CD4-positive, CD25-positive, alpha-beta regulatory T cell (primary cell): ENCODE measurements at regions not wholly inside any gene's neighbourhood (a gene's known extent, or its start where the extent isn't known, plus 50 kb on each side); places are given as distances from the start of the nearest gene placed in this dataset.

ENCODE experiments used
- ATAC-seq, 2 donors: fragments of 150-1000 bp; cut with Tn5 transposase; one replicate each; pipeline ENCODE4 v1.10.0; 2021; ENCODE audit warnings: low read depth in 2 of 2, moderate number of reproducible peaks in 2 of 2, moderate library complexity in 1 of 2
- DNase-seq, 3 donors: peaks; one replicate each; pipeline versions ENCODE4 v3.0.0 to v3.0.0-alpha.2; 2012 to 2022; ENCODE audit warnings: mixed read lengths in 1 of 3
- H3K27ac ChIP-seq: one replicate; pipeline ENCODE4 v1.7.0; 2013; ENCODE audit warnings: mild to moderate bottlenecking, low read length; ENCODE audit not compliant: insufficient read depth, poor library complexity, severe bottlenecking
- H3K27me3 ChIP-seq: one replicate; pipeline ENCODE4 v1.7.0; 2013; ENCODE audit warnings: low read length; ENCODE audit not compliant: control insufficient read depth, insufficient read depth
- H3K36me3 ChIP-seq: one replicate; pipeline ENCODE4 v1.7.0; 2013; ENCODE audit warnings: mild to moderate bottlenecking, low read length, moderate library complexity; ENCODE audit not compliant: control insufficient read depth, insufficient read depth
- H3K4me1 ChIP-seq: 2 replicates; pipeline ENCODE4 v1.7.0; 2013; ENCODE audit warnings: mild to moderate bottlenecking, low read length; ENCODE audit not compliant: insufficient read depth, control insufficient read depth, poor library complexity, severe bottlenecking
- H3K4me3 ChIP-seq: one replicate; pipeline ENCODE4 v1.7.0; 2013; ENCODE audit warnings: low read depth, mild to moderate bottlenecking, low read length, moderate library complexity
- H3K9me3 ChIP-seq, 2 experiments: 1 replicate in 1 of 2; 2 replicates in 1 of 2; pipeline ENCODE4 v1.7.0; 2013; ENCODE audit warnings: low read length in 2 of 2, mild to moderate bottlenecking in 1 of 2, moderate library complexity in 1 of 2; ENCODE audit not compliant: control insufficient read depth in 2 of 2
- H3K27ac Mint-ChIP-seq, 3 donors: one replicate each; pipeline ENCODE4 v1.8.0; 2020 to 2022; ENCODE audit warnings: mild to moderate bottlenecking in 3 of 3, mixed read lengths in 3 of 3, moderate library complexity in 2 of 3
- H3K27me3 Mint-ChIP-seq: one replicate; pipeline ENCODE4 v1.8.0; 2022; ENCODE audit warnings: mild to moderate bottlenecking, mixed read lengths
- H3K36me3 Mint-ChIP-seq: one replicate; pipeline ENCODE4 v1.8.0; 2020; ENCODE audit warnings: mixed read lengths
- H3K4me1 Mint-ChIP-seq, 4 donors: one replicate each; pipeline ENCODE4 v1.8.0; 2020 to 2022; ENCODE audit warnings: mixed read lengths in 4 of 4, mild to moderate bottlenecking in 1 of 4
- H3K4me3 Mint-ChIP-seq, 4 donors: one replicate each; pipeline ENCODE4 v1.8.0; 2020 to 2022; ENCODE audit warnings: mild to moderate bottlenecking in 4 of 4, mixed read lengths in 4 of 4, moderate library complexity in 3 of 4
- H3K9me3 Mint-ChIP-seq, 7 donors: one replicate each; pipeline ENCODE4 v1.8.0; 2020 to 2022; ENCODE audit warnings: mixed read lengths in 7 of 7, mild to moderate bottlenecking in 3 of 7, moderate library complexity in 2 of 7

- Mint-ChIP-seq H3K9me3 (peaks cover 0 to 24% (median 9%) of the 10 kb centered on the region in 7 donors), H3K27me3 (no peaks in the 10 kb centered on the region), H3K36me3 (no peaks in the 10 kb centered on the region), H3K4me3 (no peak overlapping the region), H3K4me1 (no peaks in the 10 kb centered on the region), H3K27ac (no peak overlapping the region)
- Histone ChIP-seq H3K9me3 (peaks cover 2 to 11% of the 10 kb centered on the region in 2 experiments), H3K4me1 (no peaks in the 10 kb centered on the region), H3K4me3 (no peak overlapping the region), H3K27ac (no peak overlapping the region), H3K27me3 (no peaks in the 10 kb centered on the region), H3K36me3 (no peaks in the 10 kb centered on the region)
- no peak for DNase-seq
- ATAC-seq, result no peak
Measured at GRCh38 chr2:146295080-146295670, 1549.7 kb upstream of the ACVR2A start.

DNA sequence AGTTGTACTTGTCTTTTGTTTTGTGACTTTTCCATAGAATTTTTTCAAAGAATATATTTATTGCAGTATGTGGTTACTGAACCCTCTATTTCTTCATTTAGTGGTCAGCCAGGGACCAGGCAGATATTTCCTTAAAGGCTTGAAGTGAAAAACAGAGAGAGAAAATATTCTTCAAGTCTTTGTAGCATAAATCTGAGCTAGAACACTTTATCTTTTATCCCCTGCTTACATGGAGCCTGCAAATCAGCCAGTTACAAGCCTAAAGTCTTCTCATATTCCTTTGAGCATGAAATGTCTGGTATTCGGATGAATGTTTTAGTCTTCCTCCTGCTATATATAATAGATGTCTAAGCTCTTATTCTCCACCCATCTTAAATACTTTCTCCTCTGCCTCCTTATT, 1557.5 kb upstream of the ACVR2A start:
- Histone ChIP-seq H3K27ac (no peak overlapping the region), H3K4me1 (no peaks in the 10 kb centered on the region), H3K27me3 (no peaks in the 10 kb centered on the region), H3K36me3 (no peaks in the 10 kb centered on the region), H3K4me3 (no peak overlapping the region), H3K9me3 (peaks cover 0 to 8% of the 10 kb centered on the region in 2 experiments)
- Mint-ChIP-seq H3K9me3 (peaks cover 0 to 12% (median 7%) of the 10 kb centered on the region in 7 donors), H3K4me3 (no peak overlapping the region), H3K36me3 (no peaks in the 10 kb centered on the region), H3K27ac (no peak overlapping the region), H3K4me1 (no peaks in the 10 kb centered on the region), H3K27me3 (no peaks in the 10 kb centered on the region)
- DNase-seq, result no peak
- no peak for ATAC-seq

GRCh38 chr2:146278881-146279280, 1565.9 kb upstream of the ACVR2A start:
- H3K36me3 ChIP-seq, result no peaks in the 10 kb centered on the region
- no peak overlapping the region for H3K4me3 ChIP-seq
- peaks cover 0 to 9% (median 4%) of the 10 kb centered on the region in 7 donors for H3K9me3 Mint-ChIP-seq
- H3K27me3 ChIP-seq, result no peaks in the 10 kb centered on the region
- no peak for DNase-seq
- no peak overlapping the region for H3K4me3 Mint-ChIP-seq
- no peaks in the 10 kb centered on the region for H3K4me1 Mint-ChIP-seq
- ATAC-seq, result no peak
- no peak overlapping the region for H3K27ac ChIP-seq
- no peak overlapping the region for H3K27ac Mint-ChIP-seq
- H3K36me3 Mint-ChIP-seq, result no peaks in the 10 kb centered on the region
- no peaks in the 10 kb centered on the region for H3K4me1 ChIP-seq
- H3K9me3 ChIP-seq, result no peaks in the 10 kb centered on the region
- no peaks in the 10 kb centered on the region for H3K27me3 Mint-ChIP-seq

DNA sequence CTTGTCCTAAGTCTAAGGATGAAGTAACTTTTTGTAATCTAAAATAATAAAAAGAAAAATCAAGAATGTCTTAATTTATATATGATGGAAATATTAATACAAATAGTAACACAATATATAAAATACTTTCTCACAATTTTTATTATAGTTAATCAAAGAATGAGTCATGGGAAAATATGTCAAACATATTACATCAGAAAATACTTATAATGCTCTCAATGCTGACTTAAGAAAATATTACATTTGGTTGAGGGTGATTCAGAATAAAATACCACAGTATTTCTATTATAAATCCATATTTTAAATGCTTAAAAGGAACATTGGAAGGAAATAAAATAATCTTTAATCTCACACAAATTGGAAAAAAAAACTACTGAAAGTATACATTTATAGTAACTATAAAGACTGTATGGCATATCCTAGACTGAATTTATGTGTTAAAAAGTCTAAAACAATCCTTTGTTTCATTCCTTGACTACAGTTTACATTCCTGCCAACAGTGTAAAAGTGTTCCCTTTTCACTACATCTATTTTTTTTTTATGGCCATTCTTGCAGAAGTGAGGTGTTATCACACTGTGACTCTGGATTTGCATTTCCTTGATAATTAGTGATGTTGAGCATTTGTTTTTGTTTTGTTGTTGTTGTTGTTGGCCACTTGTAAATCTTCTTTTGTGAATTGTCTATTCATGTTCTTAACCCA, 1573.5 kb upstream of the ACVR2A start:
- Histone ChIP-seq H3K9me3 (no peaks in the 10 kb centered on the region), H3K36me3 (no peaks in the 10 kb centered on the region), H3K4me3 (no peak overlapping the region), H3K27ac (no peak overlapping the region), H3K4me1 (no peaks in the 10 kb centered on the region), H3K27me3 (no peaks in the 10 kb centered on the region)
- Mint-ChIP-seq H3K36me3 (no peaks in the 10 kb centered on the region), H3K9me3 (peaks cover 0 to 5% (median 0%) of the 10 kb centered on the region in 7 donors), H3K27me3 (no peaks in the 10 kb centered on the region), H3K4me1 (no peaks in the 10 kb centered on the region), H3K27ac (no peak overlapping the region), H3K4me3 (no peak overlapping the region)
- ATAC-seq (no peak), DNase-seq (no peak)

DNA sequence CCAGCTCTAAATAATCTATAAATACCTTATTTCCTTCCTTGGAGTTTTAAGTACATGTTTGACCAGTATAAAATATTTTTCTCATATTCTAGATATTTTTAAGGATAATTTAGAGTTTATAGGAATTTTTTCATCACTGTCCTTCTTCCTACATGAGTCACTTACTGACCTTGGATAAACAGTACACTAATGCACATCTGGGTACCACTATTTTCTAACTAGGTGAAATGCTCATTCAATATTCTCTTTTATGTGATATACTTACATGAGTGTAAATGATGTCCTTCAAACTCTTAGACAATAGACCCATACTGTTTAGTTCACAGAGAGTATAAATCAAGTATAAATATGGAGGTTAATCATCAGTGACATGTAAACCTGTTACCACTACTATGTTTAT, 1574.2 kb upstream of the ACVR2A start:
- no peaks in the 10 kb centered on the region for H3K4me1 ChIP-seq

DNA sequence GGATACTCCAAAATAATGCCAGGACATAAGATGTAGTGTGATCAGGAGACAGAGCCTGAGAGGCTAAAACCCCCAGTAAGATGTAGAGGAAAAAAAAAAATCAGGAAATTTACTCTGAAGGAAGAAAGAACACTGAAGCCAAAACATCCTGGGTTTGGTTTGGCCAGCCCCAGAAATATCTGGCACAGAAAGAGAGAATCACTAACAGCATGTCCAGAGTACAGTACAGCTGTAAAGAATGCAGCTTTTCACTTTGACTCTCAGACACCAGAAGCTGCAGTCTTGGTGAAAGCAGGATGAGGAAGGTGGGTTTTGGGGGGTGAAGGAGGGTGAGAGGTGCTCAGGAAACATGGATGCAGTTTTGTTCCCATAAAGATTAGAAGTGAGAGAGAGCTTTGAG, 1577.7 kb upstream of the ACVR2A start:
- Mint-ChIP-seq H3K27ac (peak overlapping the region in 1 of 3 donors; percentile 57), H3K4me3 (no peak overlapping the region), H3K4me1 (no peaks in the 10 kb centered on the region), H3K27me3 (no peaks in the 10 kb centered on the region), H3K9me3 (peaks cover 0 to 5% (median 4%) of the 10 kb centered on the region in 7 donors), H3K36me3 (no peaks in the 10 kb centered on the region)
- no peak overlapping the region for H3K27ac ChIP-seq
- H3K27me3 ChIP-seq, result no peaks in the 10 kb centered on the region
- ATAC-seq, result no peak
- H3K36me3 ChIP-seq, result no peaks in the 10 kb centered on the region
- no peak for DNase-seq
- no peaks in the 10 kb centered on the region for H3K9me3 ChIP-seq
- H3K4me1 ChIP-seq, result no peaks in the 10 kb centered on the region
- no peak overlapping the region for H3K4me3 ChIP-seq

More for the DNA sequence above, 1574.2 kb upstream of the ACVR2A start:
- Mint-ChIP-seq H3K4me3 (no peak overlapping the region), H3K4me1 (no peaks in the 10 kb centered on the region), H3K9me3 (peaks cover 0 to 4% (median 0%) of the 10 kb centered on the region in 7 donors), H3K27me3 (no peaks in the 10 kb centered on the region), H3K27ac (no peak overlapping the region), H3K36me3 (no peaks in the 10 kb centered on the region)
- Histone ChIP-seq H3K27me3 (no peaks in the 10 kb centered on the region), H3K9me3 (no peaks in the 10 kb centered on the region), H3K36me3 (no peaks in the 10 kb centered on the region), H3K4me3 (no peak overlapping the region), H3K27ac (no peak overlapping the region)
- ATAC-seq (no peak), DNase-seq (no peak)

DNA sequence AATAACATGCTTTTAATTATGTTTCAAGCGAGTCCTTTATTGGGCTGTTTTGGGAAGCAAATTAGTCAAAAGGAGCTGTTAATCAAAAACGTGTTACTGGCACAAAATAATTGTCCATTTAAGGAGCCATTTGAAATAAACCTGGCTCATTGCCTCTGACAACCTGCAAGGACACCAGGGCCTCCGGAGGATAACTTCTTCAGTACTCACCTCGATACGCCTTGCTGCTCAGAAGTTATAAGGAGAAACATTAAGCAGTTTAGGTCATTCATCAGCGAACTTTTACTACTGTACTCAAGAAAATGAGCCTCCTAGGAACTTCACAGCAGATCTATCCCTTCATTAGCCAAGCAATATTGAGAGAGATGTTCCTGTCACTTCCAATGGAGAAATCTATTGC, 1579.2 kb upstream of the ACVR2A start:
- no peak for DNase-seq
- Histone ChIP-seq H3K4me1 (no peaks in the 10 kb centered on the region), H3K27ac (no peak overlapping the region), H3K27me3 (no peaks in the 10 kb centered on the region), H3K4me3 (no peak overlapping the region), H3K36me3 (no peaks in the 10 kb centered on the region), H3K9me3 (no peaks in the 10 kb centered on the region)
- Mint-ChIP-seq H3K4me3 (no peak overlapping the region), H3K27me3 (no peaks in the 10 kb centered on the region), H3K4me1 (no peaks in the 10 kb centered on the region), H3K27ac (no peak overlapping the region), H3K9me3 (peaks cover 0 to 5% (median 4%) of the 10 kb centered on the region in 7 donors), H3K36me3 (no peaks in the 10 kb centered on the region)
- ATAC-seq, result no peak

DNA sequence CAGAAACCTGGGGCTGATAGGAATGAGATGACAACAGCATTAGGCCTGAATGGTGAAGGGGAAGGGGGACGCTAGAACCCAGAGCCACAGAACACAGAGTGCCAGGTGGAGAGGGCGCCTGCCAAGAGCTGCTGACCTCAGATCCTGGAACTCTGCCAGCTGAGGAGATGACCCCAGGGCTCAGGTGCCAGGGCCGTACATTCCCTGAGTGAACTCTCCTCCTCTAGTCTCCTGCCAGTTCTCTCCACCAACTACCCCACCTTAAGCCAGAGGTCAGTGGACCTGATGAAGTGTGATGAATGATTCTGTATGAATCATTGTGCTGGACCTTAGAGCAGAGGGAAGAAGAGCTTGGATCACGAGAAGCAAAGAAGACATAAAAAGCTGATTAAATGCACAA, 1582.2 kb upstream of the ACVR2A start:
- no peaks in the 10 kb centered on the region for H3K27me3 Mint-ChIP-seq
- H3K27ac Mint-ChIP-seq, result no peak overlapping the region
- peaks cover 0 to 7% (median 4%) of the 10 kb centered on the region in 7 donors for H3K9me3 Mint-ChIP-seq
- Histone ChIP-seq H3K4me3 (no peak overlapping the region), H3K36me3 (no peaks in the 10 kb centered on the region), H3K4me1 (no peaks in the 10 kb centered on the region), H3K27ac (no peak overlapping the region), H3K27me3 (no peaks in the 10 kb centered on the region), H3K9me3 (no peaks in the 10 kb centered on the region)
- H3K4me1 Mint-ChIP-seq, result no peaks in the 10 kb centered on the region
- no peak overlapping the region for H3K4me3 Mint-ChIP-seq
- ATAC-seq, result no peak
- H3K36me3 Mint-ChIP-seq, result no peaks in the 10 kb centered on the region
- no peak for DNase-seq
